ENCODE measurements at regions not wholly inside any gene's neighbourhood (a gene's known extent, or its start where the extent isn't known, plus 50 kb on each side); places are given as distances from the start of the nearest gene placed in this dataset.
"Not testable (repeated sequence)": the region's sequence is repeated elsewhere in the genome, so short reads cannot be mapped to it uniquely, and the experiment has no call there.

- DNase-seq, result no peak
These were observed 51.9 kb upstream of the ALX4 start for GRCh38 chr11:44361813-44362212.

GRCh38 chr11:44363116-44363515, 53.2 kb upstream of the ALX4 start:
- DNase-seq, result no peak

GRCh38 chr11:44364596-44364995, 54.7 kb upstream of the ALX4 start:
- DNase-seq, result no peak

GRCh38 chr11:44365616-44366015, 55.7 kb upstream of the ALX4 start:
- DNase-seq, result no peak

GRCh38 chr11:44366026-44366425, 56.1 kb upstream of the ALX4 start:
- DNase-seq, result no peak

- DNase-seq, result no peak
These were observed 56.8 kb upstream of the ALX4 start for GRCh38 chr11:44366741-44367140.

- DNase-seq, result no peak
These were observed 57.5 kb upstream of the ALX4 start for GRCh38 chr11:44367452-44367851.

GRCh38 chr11:44368886-44369285, 58.9 kb upstream of the ALX4 start:
- no peak for DNase-seq

- not testable (repeated sequence) for DNase-seq
These were observed 61.1 kb upstream of the ALX4 start for GRCh38 chr11:44371042-44371441.

- DNase-seq, result no peak
These were observed 61.8 kb upstream of the ALX4 start for GRCh38 chr11:44371706-44372105.

GRCh38 chr11:44372989-44373388, 63.0 kb upstream of the ALX4 start:
- DNase-seq, result no peak

- no peak for DNase-seq
These were observed 64.1 kb upstream of the ALX4 start for GRCh38 chr11:44374001-44374400.

- DNase-seq, result no peak
These were observed 66.5 kb upstream of the ALX4 start for GRCh38 chr11:44376423-44376822.

GRCh38 chr11:44377121-44377520, 67.2 kb upstream of the ALX4 start:
- DNase-seq, result no peak

- DNase-seq, result no peak
These were observed 68.0 kb upstream of the ALX4 start for GRCh38 chr11:44377914-44378321.

- no peak for DNase-seq
These were observed 69.4 kb upstream of the ALX4 start for GRCh38 chr11:44379141-44380008.

- no peak for DNase-seq
These were observed 70.0 kb upstream of the ALX4 start for GRCh38 chr11:44380009-44380313.

GRCh38 chr11:44380820-44381219, 70.9 kb upstream of the ALX4 start:
- DNase-seq, result no peak

GRCh38 chr11:44381261-44381660, 71.3 kb upstream of the ALX4 start:
- no peak for DNase-seq

GRCh38 chr11:44382118-44382517, 72.2 kb upstream of the ALX4 start:
- no peak for DNase-seq

GRCh38 chr11:44382656-44383240, 72.8 kb upstream of the ALX4 start:
- no peak for DNase-seq

- no peak for DNase-seq
These were observed 73.3 kb upstream of the ALX4 start for GRCh38 chr11:44383246-44383645.

GRCh38 chr11:44387415-44387814, 77.5 kb upstream of the ALX4 start:
- DNase-seq, result no peak

- DNase-seq, result no peak
These were observed 77.9 kb upstream of the ALX4 start for GRCh38 chr11:44387825-44388224.

Data from hindlimb muscle (tissue), 1 donor.